ENCODE measurements at regions not wholly inside any gene's neighbourhood (a gene's known extent, or its start where the extent isn't known, plus 50 kb on each side); places are given as distances from the start of the nearest gene placed in this dataset.

- TF ChIP-seq FOXM1 (IDR thresholded peaks at IDR 0.05; ENCODE audit: borderline replicate concordance, low read depth) (no peak), EP300 (IDR thresholded peaks at IDR 0.05; ENCODE audit: borderline replicate concordance) (no peak), REST (IDR thresholded peaks at IDR 0.05; ENCODE audit: low read depth) (no peak), TAF1 (IDR thresholded peaks at IDR 0.05; ENCODE audit: low read depth) (no peak), CEBPB (IDR thresholded peaks at IDR 0.05) (no peak)
These were observed 146.9 kb upstream of the ZMIZ1 start for GRCh38 chr10:78921895-78922294.

Data from Ishikawa (cell line).